PC-9 (cell line): ENCODE measurements at regions not wholly inside any gene's neighbourhood (a gene's known extent, or its start where the extent isn't known, plus 50 kb on each side); places are given as distances from the start of the nearest gene placed in this dataset.

ENCODE experiments used
- BruUV-seq: library from RNA; stranded (reverse); fragments of 400-500 nt; replicated peaks from 2 replicates; lab custom pipeline; 2021; lab: Mats Ljungman, UMichigan
- CTCF ChIA-PET: fragments of 300-600 bp; sonication (Branson Sonifier 250); formaldehyde crosslinking; loops from one replicate; lab custom pipeline; 2022; ENCODE audit warnings: antibody characterized with exemption; lab: Charles Lee
- POLR2A ChIA-PET: fragments of 300-600 bp; sonication (Branson Sonifier 250); formaldehyde crosslinking; loops from one replicate; lab custom pipeline; 2022; ENCODE audit warnings: antibody characterized with exemption; ENCODE audit not compliant: unreplicated experiment; lab: Charles Lee
- DNase-seq, 2 experiments: peaks; one replicate each; pipeline versions ENCODE4 v3.0.0 to v3.0.0-alpha.2; 2015 to 2022; ENCODE audit warnings: mixed read lengths in 1 of 2
- H2AFZ ChIP-seq: fragments of 200-600 bp; sonication (generic); 2 replicates; pipeline ENCODE4 v1.8.1; 2017; ENCODE audit warnings: antibody characterized with exemption
- H3F3A ChIP-seq: fragments of 200-600 bp; sonication (generic); 2 replicates; pipeline ENCODE4 v1.8.1; 2017; ENCODE audit warnings: antibody characterized with exemption, mild to moderate bottlenecking, low read depth; ENCODE audit not compliant: insufficient read depth
- H3K27ac ChIP-seq: fragments of 200-600 bp; sonication (generic); 2 replicates; pipeline ENCODE4 v1.6.1; 2016; ENCODE audit warnings: mixed run types
- H3K27me3 ChIP-seq: fragments of 200-600 bp; sonication (generic); 2 replicates; pipeline ENCODE4 v1.6.1; 2016; ENCODE audit warnings: low read depth, mixed run types; ENCODE audit not compliant: insufficient read depth
- H3K36me3 ChIP-seq: fragments of 200-600 bp; sonication (generic); 2 replicates; pipeline ENCODE4 v1.6.1; 2016; ENCODE audit warnings: low read depth, mixed run types
- H3K4me1 ChIP-seq: fragments of 200-600 bp; sonication (generic); replicated peaks from 2 replicates; pipeline ENCODE4 v1.6.1; 2016; ENCODE audit warnings: mixed run types; ENCODE audit not compliant: insufficient read depth
- H3K4me2 ChIP-seq: fragments of 200-600 bp; sonication (generic); 2 replicates; pipeline ENCODE4 v1.6.1; 2017; ENCODE audit warnings: mixed run types
- H3K4me3 ChIP-seq: fragments of 200-600 bp; sonication (generic); 2 replicates; pipeline ENCODE4 v1.6.1; 2016; ENCODE audit warnings: mixed run types
- H3K79me2 ChIP-seq: fragments of 200-600 bp; sonication (generic); 2 replicates; pipeline ENCODE4 v1.6.1; 2017; ENCODE audit warnings: low read depth, mixed run types
- H3K9me2 ChIP-seq: fragments of 200-600 bp; sonication (generic); 2 replicates; pipeline ENCODE4 v1.8.1; 2017; ENCODE audit warnings: mild to moderate bottlenecking; ENCODE audit not compliant: insufficient read depth
- H3K9me3 ChIP-seq: fragments of 200-600 bp; sonication (generic); 2 replicates; pipeline ENCODE4 v1.8.1; 2016; ENCODE audit warnings: low read depth; ENCODE audit not compliant: insufficient read depth
- H4K20me1 ChIP-seq: fragments of 200-600 bp; sonication (generic); 2 replicates; pipeline ENCODE4 v1.8.1; 2017; ENCODE audit not compliant: insufficient read depth
- CTCF ChIP-seq: fragments of 200-600 bp; sonication (generic); conservative IDR thresholded peaks from 2 replicates; pipeline ENCODE4 v1.6.1; 2017; ENCODE audit warnings: mixed run types, antibody characterized with exemption, mild to moderate bottlenecking, moderate library complexity
- EZH2 ChIP-seq: fragments of 200-600 bp; sonication (generic); IDR thresholded peaks from 2 replicates; pipeline ENCODE4 v1.8.0; 2017; ENCODE audit warnings: antibody characterized with exemption, low read depth
- intact Hi-C: fragments of 100-400 bp; cut with micrococcal nuclease; formaldehyde crosslinking; loops from one replicate; pipeline ENCODE4 v1.10.0; 2022; ENCODE audit not compliant: unreplicated experiment

GRCh38 chr17:36813357-36813756 is 123.9 kb upstream of the LHX1 start:
- Histone ChIP-seq H3K27me3 (peaks cover 36% of the 10 kb centered on the region; the same call in 1 of the 2 replicates), H4K20me1 (no peaks in the 10 kb centered on the region), H3K9me2 (no peaks in the 10 kb centered on the region), H3K4me2 (no peak overlapping the region), H2AFZ (no peak overlapping the region), H3K4me3 (no peak overlapping the region), H3K4me1 (no peaks in the 10 kb centered on the region), H3K27ac (no peak overlapping the region), H3F3A (no peaks in the 10 kb centered on the region), H3K79me2 (no peaks in the 10 kb centered on the region), H3K9me3 (no peaks in the 10 kb centered on the region), H3K36me3 (no peaks in the 10 kb centered on the region)
- ChIA-PET POLR2A (no interaction called here), CTCF (no interaction called here)
- no peak for DNase-seq
- intact Hi-C loops, result no loop called here
- BruUV-seq, result no TSS peak
- TF ChIP-seq EZH2 (no peak), CTCF (no peak)

- ChIA-PET POLR2A (no interaction called here), CTCF (no interaction called here)
- Histone ChIP-seq H3K79me2 (no peaks in the 10 kb centered on the region), H3K9me2 (no peaks in the 10 kb centered on the region), H3K4me2 (no peak overlapping the region), H3F3A (no peaks in the 10 kb centered on the region), H3K4me1 (no peaks in the 10 kb centered on the region), H3K27ac (no peak overlapping the region), H3K9me3 (no peaks in the 10 kb centered on the region), H3K4me3 (no peak overlapping the region), H2AFZ (no peak overlapping the region), H4K20me1 (no peaks in the 10 kb centered on the region), H3K27me3 (peaks cover 36% of the 10 kb centered on the region; the same call in 1 of the 2 replicates), H3K36me3 (no peaks in the 10 kb centered on the region)
- DNase-seq, result no peak
- TF ChIP-seq CTCF, result no peak
- no peak for TF ChIP-seq EZH2
- intact Hi-C loops, result no loop called here
- BruUV-seq, result no TSS peak
These were observed 123.2 kb upstream of the LHX1 start for GRCh38 chr17:36813957-36814563.

- Histone ChIP-seq H3K4me1 (no peaks in the 10 kb centered on the region), H3K9me2 (no peaks in the 10 kb centered on the region), H3K9me3 (no peaks in the 10 kb centered on the region), H3K4me2 (no peak overlapping the region), H3F3A (no peaks in the 10 kb centered on the region), H2AFZ (no peak overlapping the region), H3K4me3 (no peak overlapping the region), H4K20me1 (no peaks in the 10 kb centered on the region), H3K27ac (no peak overlapping the region), H3K27me3 (peaks cover 36% of the 10 kb centered on the region; the same call in 1 of the 2 replicates), H3K79me2 (no peaks in the 10 kb centered on the region), H3K36me3 (no peaks in the 10 kb centered on the region)
- POLR2A ChIA-PET, result no interaction called here
- BruUV-seq, result no TSS peak
- DNase-seq, result no peak
- CTCF ChIA-PET, result no interaction called here
- intact Hi-C loops, result no loop called here
- TF ChIP-seq EZH2 (no peak), CTCF (no peak)
These were observed 122.3 kb upstream of the LHX1 start for GRCh38 chr17:36814958-36815357.
